ENCODE measurements at regions not wholly inside any gene's neighbourhood (a gene's known extent, or its start where the extent isn't known, plus 50 kb on each side); places are given as distances from the start of the nearest gene placed in this dataset.
"Not testable (repeated sequence)": the region's sequence is repeated elsewhere in the genome, so short reads cannot be mapped to it uniquely, and the experiment has no call there.

DNA sequence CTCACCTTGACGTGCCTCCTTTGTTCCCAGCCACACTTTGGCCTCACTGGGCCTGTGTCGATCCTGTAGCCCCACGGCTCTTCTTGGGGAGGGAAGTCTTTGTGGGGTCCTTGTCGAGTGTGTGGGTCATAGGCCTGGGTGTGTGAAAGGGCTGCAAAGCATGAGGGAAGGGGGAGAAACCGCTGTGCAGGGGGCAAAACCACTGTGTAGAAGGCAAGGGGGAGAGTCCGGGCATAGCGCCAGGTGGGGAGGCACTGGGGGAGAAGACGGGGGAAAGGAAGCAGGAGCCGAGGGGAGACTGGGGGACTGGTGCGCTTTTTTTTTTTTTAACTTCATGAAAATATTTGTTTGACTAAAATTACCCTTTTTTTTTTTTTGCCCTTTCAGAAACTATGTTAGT is 65.1 kb upstream of the RASD2 start:
- no peak for DNase-seq

DNA sequence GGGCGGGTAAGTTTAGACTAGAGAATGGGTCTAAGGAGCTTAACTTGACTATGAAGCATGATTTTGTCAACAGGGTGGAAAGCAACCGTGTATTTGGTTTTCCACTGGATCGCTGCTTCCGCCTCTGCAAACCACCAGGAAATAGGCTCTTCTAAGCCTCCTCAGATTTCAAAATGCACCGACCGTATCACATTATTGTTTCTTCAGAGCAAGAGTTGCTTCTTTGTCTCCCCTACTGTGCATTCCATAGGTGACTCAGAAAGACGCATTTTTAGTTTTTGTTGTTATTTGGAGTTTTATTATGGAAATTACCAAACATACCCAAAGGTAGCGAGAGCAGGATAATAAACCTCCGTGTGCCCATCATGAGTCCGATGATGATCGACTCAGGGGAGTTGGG is 64.3 kb upstream of the RASD2 start:
- DNase-seq: no peak

DNA sequence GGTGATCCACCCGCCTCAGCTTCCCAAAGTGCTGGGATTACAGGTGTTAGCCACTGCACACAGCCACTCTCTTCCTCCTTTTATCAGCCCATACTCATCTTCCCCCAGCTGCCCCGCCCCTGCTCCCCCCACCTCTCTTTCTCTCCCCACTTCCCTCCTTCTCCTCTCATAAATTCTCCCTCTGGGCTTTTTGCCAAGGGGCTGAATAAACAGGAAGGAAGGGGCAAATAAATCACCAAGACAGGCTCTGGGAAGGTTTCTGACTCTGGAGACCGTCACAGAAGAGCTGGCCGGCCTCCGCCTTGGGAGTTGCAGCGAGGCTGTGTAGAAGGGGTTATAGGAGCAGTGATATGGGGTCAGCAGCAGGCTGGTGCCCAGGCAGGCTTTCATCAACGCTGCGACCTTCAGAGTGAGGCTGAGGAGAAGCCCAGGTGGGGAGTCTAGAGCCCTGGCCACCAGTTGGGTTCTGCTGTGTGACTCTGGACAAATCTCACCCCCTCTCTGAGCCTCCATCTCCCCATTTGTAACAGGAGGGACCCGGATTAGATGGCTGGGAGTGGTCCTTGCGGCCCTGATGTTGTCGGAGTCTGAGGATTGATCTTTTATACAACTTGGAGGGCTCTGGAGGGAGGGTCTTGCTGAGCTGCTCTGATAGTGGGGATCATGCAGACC is 62.6 kb upstream of the RASD2 start:
- peak; percentile 65 for DNase-seq

- no peak for DNase-seq
These were observed 62.0 kb upstream of the RASD2 start for GRCh38 chr22:35478633-35479107.

DNA sequence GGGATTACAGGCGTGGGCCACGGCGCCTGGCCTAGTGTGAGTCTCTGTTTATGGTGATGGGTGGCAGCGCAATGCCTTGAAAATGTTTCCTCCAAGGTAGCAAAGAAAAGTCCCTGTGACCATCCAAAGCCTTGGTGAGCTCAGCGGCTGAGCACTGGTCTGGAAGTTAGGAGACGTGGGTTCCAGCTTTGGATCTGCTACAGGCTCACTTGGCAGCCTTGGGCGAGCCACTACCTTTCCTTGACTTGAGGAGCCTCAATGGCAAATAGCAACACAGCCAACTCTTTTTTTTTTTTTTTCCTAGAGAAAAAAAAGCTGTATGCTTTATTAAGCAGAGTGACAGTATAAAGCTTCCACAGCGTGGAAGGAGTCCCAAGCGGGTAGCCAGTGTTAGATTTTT is 61.3 kb upstream of the RASD2 start:
- no peak for DNase-seq

DNA sequence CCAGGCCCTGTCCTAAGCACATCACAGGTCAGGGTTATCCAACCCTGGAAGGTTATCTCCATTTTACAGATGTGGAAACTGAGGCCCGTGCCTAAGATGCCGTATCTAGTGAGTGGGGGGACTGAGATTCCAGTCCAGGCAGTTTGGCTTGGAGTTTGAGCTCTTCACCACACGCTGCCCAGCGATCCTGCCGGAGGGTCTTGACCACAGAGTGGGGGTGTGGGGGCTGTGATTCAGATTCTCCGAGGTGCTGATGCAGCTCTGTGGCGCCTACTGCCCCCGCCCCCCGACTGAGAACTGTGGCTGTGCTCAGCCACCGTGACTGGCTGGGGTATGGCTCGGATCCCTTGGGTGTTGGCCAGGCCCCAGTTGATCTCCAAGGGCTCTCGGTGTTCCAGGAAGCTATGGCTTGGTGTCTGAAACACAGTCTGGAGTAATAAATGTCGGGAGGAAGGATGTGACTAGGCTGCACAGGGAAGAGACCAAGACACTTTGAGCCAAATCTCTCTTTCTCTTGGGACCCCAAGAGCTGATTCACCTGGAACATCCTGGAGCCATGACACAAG is 60.6 kb upstream of the RASD2 start:
- no peak for DNase-seq

GRCh38 chr22:35480627-35481550 is 59.7 kb upstream of the RASD2 start:
- DNase-seq: no peak

GRCh38 chr22:35482311-35482710 is 58.3 kb upstream of the RASD2 start:
- DNase-seq: no peak

DNA sequence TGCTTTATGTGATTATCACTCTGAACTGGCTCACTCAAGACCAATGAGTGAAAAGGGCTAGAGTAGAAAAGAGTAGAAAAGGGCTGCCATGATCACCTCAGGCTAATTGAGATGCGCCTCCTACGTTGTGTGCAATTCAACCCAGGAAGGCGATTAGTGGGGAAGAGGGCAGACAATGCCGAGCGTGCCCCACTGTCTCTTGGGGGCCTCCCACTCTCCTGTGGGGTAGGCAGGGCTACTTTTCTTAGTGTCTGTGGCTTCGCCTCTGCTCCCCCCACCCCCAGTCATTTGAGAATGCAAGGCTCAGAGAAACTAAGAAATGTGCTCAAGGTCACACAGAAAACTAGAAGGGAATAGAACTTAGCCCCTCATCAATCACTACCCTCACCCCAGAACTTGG is 57.7 kb upstream of the RASD2 start:
- DNase-seq: no peak

DNA sequence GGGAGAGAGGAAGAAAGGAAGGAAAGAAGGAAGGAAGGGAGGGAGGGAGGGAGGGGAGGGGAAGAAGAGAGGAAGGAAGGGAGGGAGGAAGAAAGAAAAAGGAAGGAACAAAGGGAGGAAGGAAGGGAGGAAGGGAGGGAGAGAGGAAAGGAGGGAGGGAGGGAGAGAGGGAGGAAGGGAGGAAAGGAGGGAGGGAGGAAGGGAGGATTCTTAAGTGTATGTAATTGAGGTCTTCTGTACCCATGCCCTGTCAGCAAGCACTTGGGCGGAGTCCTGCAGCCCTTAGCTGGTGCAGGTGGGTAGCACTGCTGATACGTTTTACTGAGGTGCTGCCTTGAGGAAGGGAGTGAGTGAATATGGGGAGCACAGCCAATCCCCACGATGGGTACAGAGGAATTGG is 56.9 kb upstream of the RASD2 start:
- DNase-seq: no peak

DNA sequence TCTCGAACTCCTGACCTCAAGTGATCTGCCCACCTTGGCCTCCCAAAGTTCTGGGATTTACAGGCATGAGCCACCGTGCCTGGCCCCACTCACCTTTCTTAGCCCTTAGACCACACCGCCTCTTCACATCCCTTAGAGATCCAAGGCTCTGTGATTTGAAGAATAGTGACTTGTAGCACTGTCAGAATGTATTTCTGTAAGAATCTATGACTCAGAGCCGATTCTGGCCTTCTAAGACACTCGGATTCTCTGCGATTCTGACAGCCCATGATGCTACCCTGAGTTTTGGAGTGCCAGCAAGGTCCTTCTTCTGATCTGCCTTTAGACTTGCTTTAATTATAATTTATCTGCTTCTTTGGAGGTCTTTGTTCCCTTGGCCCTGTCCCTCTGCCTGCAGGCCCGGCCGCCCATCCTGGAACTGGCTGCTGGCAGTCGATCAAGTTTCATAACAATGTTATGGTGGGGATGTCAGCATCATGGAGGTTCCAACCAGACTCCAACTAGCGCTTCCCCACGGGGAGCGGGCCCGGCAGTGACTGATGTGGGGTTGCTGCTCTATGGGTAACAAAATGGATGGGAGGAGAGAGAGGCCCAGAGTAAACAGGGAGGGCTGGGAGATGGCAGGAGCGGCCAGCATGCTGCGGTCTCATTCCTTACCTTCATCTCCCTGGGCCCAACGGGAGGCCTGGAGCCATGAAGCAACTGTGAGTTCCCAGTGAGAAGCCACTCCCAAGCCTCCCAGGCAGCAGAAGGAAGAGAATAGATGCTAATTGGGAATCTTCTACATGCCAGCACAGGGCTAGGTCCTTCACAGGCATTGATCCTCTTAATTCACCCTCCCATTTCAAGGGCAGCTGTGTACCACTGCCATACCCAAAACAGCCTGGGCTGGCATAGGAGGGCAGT is 55.7 kb upstream of the RASD2 start:
- DNase-seq: no peak

DNA sequence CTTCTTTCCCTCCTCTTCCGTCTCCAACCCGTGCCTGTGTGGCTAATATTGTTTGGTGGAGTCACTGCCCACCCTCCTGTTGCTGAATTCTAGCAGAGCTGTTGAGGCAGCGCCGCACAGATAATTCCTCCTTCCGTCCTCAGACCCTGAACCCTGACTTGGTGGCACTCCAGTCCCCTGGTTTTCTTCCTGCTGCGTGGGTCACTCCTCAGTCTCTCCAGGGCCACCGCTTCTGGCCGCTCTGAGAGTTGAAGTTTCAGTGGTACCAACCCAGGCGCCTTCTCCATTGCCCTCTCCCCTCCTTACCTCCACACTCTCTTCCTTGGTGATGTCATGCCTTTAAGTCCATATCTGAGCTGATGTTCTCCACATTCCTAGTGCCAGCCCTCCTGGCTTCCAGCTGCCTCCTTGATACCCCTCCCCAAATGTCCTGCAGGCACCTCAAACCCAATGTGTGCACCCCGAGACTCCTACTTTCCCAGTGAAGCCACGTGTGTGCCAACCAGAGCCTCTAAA is 54.5 kb upstream of the RASD2 start:
- no peak for DNase-seq

GRCh38 chr22:35487623-35488022 is 53.0 kb upstream of the RASD2 start:
- not testable (repeated sequence) for DNase-seq

GRCh38 chr22:35488513-35488912 is 52.1 kb upstream of the RASD2 start:
- no peak for DNase-seq

GRCh38 chr22:35489239-35489638 is 51.4 kb upstream of the RASD2 start:
- DNase-seq: no peak

Measured in GF-D8 (cell line).